Gastroesophageal sphincter (tissue), 4 donors: ENCODE measurements at regions not wholly inside any gene's neighbourhood (a gene's known extent, or its start where the extent isn't known, plus 50 kb on each side); places are given as distances from the start of the nearest gene placed in this dataset.

Experiments
- ATAC-seq: fragments of 150-250 bp; one replicate; pipeline ENCODE4 v1.9.1; 2016; ENCODE audit warnings: mild to moderate bottlenecking, moderate library complexity
- H3K27ac ChIP-seq, 4 donors: fragments of 200-600 bp; sonication (generic) in 3 of 4; 1 replicate in 3 of 4; 2 replicates in 1 of 4; pipeline ENCODE4 v1.5.1; 2016 to 2019
- H3K27me3 ChIP-seq: fragments of 200-600 bp; sonication (generic); one replicate; pipeline ENCODE4 v1.5.1; 2019
- H3K36me3 ChIP-seq, 2 donors: fragments of 200-600 bp; sonication (generic); one replicate each; pipeline ENCODE4 v1.5.1; 2019; ENCODE audit warnings: control low read depth in 1 of 2
- H3K4me1 ChIP-seq, 3 donors: fragments of 200-600 bp; sonication (generic); 1 replicate in 2 of 3; 2 replicates in 1 of 3; pipeline ENCODE4 v1.5.1; 2016 to 2019; ENCODE audit warnings: control low read depth in 2 of 3
- H3K4me3 ChIP-seq, 2 donors: fragments of 200-600 bp; sonication (generic); one replicate each; pipeline ENCODE4 v1.5.1; 2019; ENCODE audit warnings: mild to moderate bottlenecking in 1 of 2, moderate library complexity in 1 of 2
- H3K9me3 ChIP-seq, 3 donors: fragments of 200-600 bp; sonication (generic); one replicate each; pipeline ENCODE4 v1.5.1; 2017 to 2019; ENCODE audit warnings: control low read depth in 2 of 3
- CTCF ChIP-seq, 4 experiments: fragments of 200-600 bp in 2 of 4; fragments of 450-650 bp in 2 of 4; sonication (generic) in 1 of 4; IDR thresholded peaks; one replicate each; pipeline ENCODE4 v1.5.1; 2017 to 2019; ENCODE audit warnings: antibody characterized with exemption in 4 of 4, mild to moderate bottlenecking in 2 of 4, moderate library complexity in 2 of 4
- EP300 ChIP-seq: sonication (generic); formaldehyde crosslinking; IDR thresholded peaks from one replicate; pipeline ENCODE4 v1.6.1; 2017; ENCODE audit warnings: antibody characterized with exemption, mild to moderate bottlenecking
- POLR2A ChIP-seq, 2 donors: fragments of 450-650 bp; IDR thresholded peaks; one replicate each; pipeline ENCODE4 v1.6.1; 2017; ENCODE audit warnings: antibody characterized with exemption in 2 of 2, mild to moderate bottlenecking in 2 of 2, moderate library complexity in 1 of 2
- POLR2AphosphoS5 ChIP-seq: sonication (generic); formaldehyde crosslinking; IDR thresholded peaks from one replicate; pipeline ENCODE4 v1.6.1; 2017; ENCODE audit warnings: antibody characterized with exemption
- WGBS, 2 donors: methylation state at CpG; one replicate each; pipeline ENCODE4 v1.1.5; 2018; ENCODE audit warnings: low coverage in 1 of 2; 5-methylcytosine and 5-hydroxymethylcytosine counted together

GRCh38 chr20:60715172-60715571, 536.9 kb upstream of the CDH4 start:
- Histone ChIP-seq H3K4me1 (no peaks in the 10 kb centered on the region), H3K4me3 (no peak overlapping the region), H3K27me3 (peaks cover 13% of the 10 kb centered on the region), H3K27ac (no peak overlapping the region), H3K9me3 (no peaks in the 10 kb centered on the region), H3K36me3 (no peaks in the 10 kb centered on the region)
- WGBS, 2 donors, result 79 to 80% methylated on average over 1 to 8 of the region's 9 CpGs
- TF ChIP-seq POLR2AphosphoS5 (no peak), EP300 (no peak), POLR2A (IDR thresholded peaks at IDR 0.05) (no peak), CTCF (IDR thresholded peaks at IDR 0.05) (no peak)
- no peak for ATAC-seq

- no peak for ATAC-seq
- no peaks in the 10 kb centered on the region for H3K36me3 ChIP-seq
- peaks cover 13% of the 10 kb centered on the region for H3K27me3 ChIP-seq
- H3K4me1 ChIP-seq, result no peaks in the 10 kb centered on the region
- no peaks in the 10 kb centered on the region for H3K9me3 ChIP-seq
- TF ChIP-seq POLR2A (IDR thresholded peaks at IDR 0.05) (no peak), EP300 (no peak), POLR2AphosphoS5 (no peak), CTCF (IDR thresholded peaks at IDR 0.05) (no peak)
- WGBS, 2 donors, result 36 to 64% methylated on average over 3 to 6 of the region's 11 CpGs
- H3K4me3 ChIP-seq, result no peak overlapping the region
- H3K27ac ChIP-seq, result no peak overlapping the region
Measured at GRCh38 chr20:60718743-60719480, 533.1 kb upstream of the CDH4 start.

GRCh38 chr20:60725311-60725906, 526.7 kb upstream of the CDH4 start:
- Histone ChIP-seq H3K9me3 (peaks cover 0 to 18% (median 0%) of the 10 kb centered on the region in 3 donors), H3K27me3 (no peaks in the 10 kb centered on the region), H3K4me3 (no peak overlapping the region), H3K27ac (no peak overlapping the region), H3K36me3 (no peaks in the 10 kb centered on the region), H3K4me1 (no peaks in the 10 kb centered on the region)
- no peak for ATAC-seq
- WGBS, 2 donors, result 53 to 66% methylated on average over 4 of the region's 4 CpGs
- TF ChIP-seq EP300 (no peak), POLR2A (IDR thresholded peaks at IDR 0.05) (no peak), POLR2AphosphoS5 (no peak), CTCF (IDR thresholded peaks at IDR 0.05) (no peak)

GRCh38 chr20:60727425-60727824, 524.6 kb upstream of the CDH4 start:
- Histone ChIP-seq H3K27me3 (no peaks in the 10 kb centered on the region), H3K27ac (no peak overlapping the region), H3K36me3 (no peaks in the 10 kb centered on the region), H3K4me3 (no peak overlapping the region), H3K4me1 (no peaks in the 10 kb centered on the region), H3K9me3 (peaks cover 0 to 18% (median 0%) of the 10 kb centered on the region in 3 donors)
- 18% methylated on average over 1 of the region's 1 CpG; no CpG with 5 or more reads in 1 of the 2 donors for WGBS, 2 donors
- no peak for ATAC-seq
- no peak for TF ChIP-seq POLR2AphosphoS5
- no peak for TF ChIP-seq POLR2A (IDR thresholded peaks at IDR 0.05)
- no peak for TF ChIP-seq CTCF (IDR thresholded peaks at IDR 0.05)
- no peak for TF ChIP-seq EP300

- Histone ChIP-seq H3K9me3 (peaks cover 0 to 18% (median 0%) of the 10 kb centered on the region in 3 donors), H3K36me3 (no peaks in the 10 kb centered on the region), H3K4me1 (no peaks in the 10 kb centered on the region), H3K4me3 (no peak overlapping the region), H3K27me3 (no peaks in the 10 kb centered on the region), H3K27ac (no peak overlapping the region)
- 37 to 57% methylated on average over 4 of the region's 4 CpGs for WGBS, 2 donors
- no peak for ATAC-seq
- no peak for TF ChIP-seq POLR2A (IDR thresholded peaks at IDR 0.05)
- TF ChIP-seq CTCF (IDR thresholded peaks at IDR 0.05), result no peak
- TF ChIP-seq EP300, result no peak
- no peak for TF ChIP-seq POLR2AphosphoS5
Measured at GRCh38 chr20:60728705-60729104, 523.4 kb upstream of the CDH4 start.
